ENCODE measurements at regions not wholly inside any gene's neighbourhood (a gene's known extent, or its start where the extent isn't known, plus 50 kb on each side); places are given as distances from the start of the nearest gene placed in this dataset.

DNA sequence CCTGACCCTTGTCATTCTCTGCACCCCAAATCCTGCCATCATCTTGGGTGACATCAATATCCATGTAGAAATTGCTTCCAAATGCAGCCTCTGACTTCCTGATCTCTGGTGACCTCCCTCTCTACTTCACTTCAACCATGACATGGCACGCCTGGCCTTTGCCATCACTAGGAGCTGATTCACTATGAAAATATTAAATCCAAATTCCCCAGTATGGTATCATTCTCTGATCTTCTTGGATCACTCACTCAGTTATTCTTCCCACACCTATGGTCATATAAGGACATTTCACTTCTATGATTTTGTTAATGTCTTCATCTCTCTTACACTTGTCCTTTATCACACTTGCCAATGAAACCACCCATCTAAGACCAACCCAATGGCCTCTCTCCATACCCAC lies 73.7 kb upstream of the ODAD2 start:
- no peak overlapping the region for H3K27ac ChIP-seq
- TF ChIP-seq ZFX (IDR thresholded peaks at IDR 0.05; ENCODE audit: borderline replicate concordance) = no peak
- TF ChIP-seq, protein P1, sequence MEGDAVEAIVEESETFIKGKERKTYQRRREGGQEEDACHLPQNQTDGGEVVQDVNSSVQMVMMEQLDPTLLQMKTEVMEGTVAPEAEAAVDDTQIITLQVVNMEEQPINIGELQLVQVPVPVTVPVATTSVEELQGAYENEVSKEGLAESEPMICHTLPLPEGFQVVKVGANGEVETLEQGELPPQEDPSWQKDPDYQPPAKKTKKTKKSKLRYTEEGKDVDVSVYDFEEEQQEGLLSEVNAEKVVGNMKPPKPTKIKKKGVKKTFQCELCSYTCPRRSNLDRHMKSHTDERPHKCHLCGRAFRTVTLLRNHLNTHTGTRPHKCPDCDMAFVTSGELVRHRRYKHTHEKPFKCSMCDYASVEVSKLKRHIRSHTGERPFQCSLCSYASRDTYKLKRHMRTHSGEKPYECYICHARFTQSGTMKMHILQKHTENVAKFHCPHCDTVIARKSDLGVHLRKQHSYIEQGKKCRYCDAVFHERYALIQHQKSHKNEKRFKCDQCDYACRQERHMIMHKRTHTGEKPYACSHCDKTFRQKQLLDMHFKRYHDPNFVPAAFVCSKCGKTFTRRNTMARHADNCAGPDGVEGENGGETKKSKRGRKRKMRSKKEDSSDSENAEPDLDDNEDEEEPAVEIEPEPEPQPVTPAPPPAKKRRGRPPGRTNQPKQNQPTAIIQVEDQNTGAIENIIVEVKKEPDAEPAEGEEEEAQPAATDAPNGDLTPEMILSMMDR (IDR thresholded peaks at IDR 0.05) = no peak

GRCh38 chr10:28060031-28060607 lies 61.2 kb upstream of the ODAD2 start:
- TF ChIP-seq, protein P1 (IDR thresholded peaks at IDR 0.05) = no peak
- no peak for TF ChIP-seq ZFX (IDR thresholded peaks at IDR 0.05; ENCODE audit: borderline replicate concordance)

GRCh38 chr10:28058746-28059145 lies 59.9 kb upstream of the ODAD2 start:
- H3K27ac ChIP-seq = no peak overlapping the region
- TF ChIP-seq ZFX (IDR thresholded peaks at IDR 0.05; ENCODE audit: borderline replicate concordance) = no peak
- TF ChIP-seq, protein P1 (IDR thresholded peaks at IDR 0.05) = no peak

More at GRCh38 chr10:28060031-28060607, 61.2 kb upstream of the ODAD2 start:
- H3K27ac ChIP-seq = no peak overlapping the region

DNA sequence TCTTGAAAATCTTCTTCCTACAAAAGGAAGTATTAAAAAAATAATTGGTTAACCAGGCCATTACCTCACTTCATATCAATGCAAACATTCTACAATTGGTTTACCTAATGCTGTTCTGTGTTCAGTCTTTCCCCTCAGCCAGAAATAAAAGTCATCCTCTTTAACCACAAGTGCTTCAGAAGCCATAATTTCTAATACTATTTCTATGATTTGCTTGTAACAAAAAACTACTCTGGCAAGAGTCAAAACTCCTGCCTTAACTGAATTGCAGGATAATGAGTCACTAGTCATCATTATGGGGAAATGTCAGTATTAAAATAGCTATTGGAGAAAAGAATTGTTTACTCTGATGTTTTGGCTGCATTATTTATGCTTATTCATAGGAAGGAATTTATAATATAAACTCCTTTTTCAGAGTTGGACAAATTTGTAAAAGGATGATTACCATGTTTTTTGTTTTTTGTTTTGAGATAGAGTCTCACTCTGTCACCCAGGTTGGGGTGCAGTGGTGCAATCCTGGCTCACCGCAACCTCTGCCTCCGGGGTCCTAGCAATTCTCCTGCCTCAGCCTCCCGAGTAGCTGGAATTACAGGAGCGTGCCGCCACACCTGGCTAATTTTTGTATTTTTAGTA lies 55.5 kb upstream of the ODAD2 start:
- TF ChIP-seq, protein P1 (IDR thresholded peaks at IDR 0.05) = no peak
- TF ChIP-seq ZFX (IDR thresholded peaks at IDR 0.05; ENCODE audit: borderline replicate concordance) = no peak
- no peak overlapping the region for H3K27ac ChIP-seq

GRCh38 chr10:28049286-28049685 lies 50.4 kb upstream of the ODAD2 start:
- TF ChIP-seq, protein P1 (IDR thresholded peaks at IDR 0.05) = no peak
- TF ChIP-seq ZFX (IDR thresholded peaks at IDR 0.05; ENCODE audit: borderline replicate concordance) = no peak
- no peak overlapping the region for H3K27ac ChIP-seq

All from 22Rv1 (cell line).